ENCODE measurements at regions not wholly inside any gene's neighbourhood (a gene's known extent, or its start where the extent isn't known, plus 50 kb on each side); places are given as distances from the start of the nearest gene placed in this dataset.

DNA sequence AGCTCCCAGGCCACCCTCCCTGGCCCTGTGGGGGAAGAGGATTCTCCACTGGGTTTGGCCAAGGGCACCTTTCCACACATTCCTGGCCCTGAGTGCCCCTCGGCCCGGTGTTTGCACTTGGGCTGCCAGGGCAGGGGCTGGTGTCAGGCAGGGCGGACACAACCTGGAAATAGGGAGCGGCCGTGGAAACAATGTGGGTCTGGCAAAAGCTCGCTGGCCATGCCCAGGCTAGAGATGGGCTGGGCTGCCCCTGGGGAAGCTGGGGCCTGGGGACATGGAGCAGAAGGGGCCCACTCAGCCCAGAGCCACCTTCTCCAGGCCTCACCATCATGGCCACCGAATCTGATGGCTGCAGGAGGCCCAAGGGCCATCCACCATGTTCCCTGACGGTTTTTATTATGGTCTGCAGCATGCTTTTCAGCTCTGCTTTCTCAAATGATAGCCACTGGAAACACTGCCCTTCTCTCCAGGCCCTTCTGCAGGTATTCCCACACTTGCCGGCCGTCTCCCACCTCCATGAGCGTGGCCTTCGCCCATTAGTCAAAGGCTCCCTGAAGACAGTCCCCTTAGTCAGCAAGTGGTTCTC, 275.1 kb downstream of the CYP26B1 start:
- no peaks in the 10 kb centered on the region for H3K9me2 ChIP-seq (replicated peaks; ENCODE audit: insufficient read depth)
- H2AFZ ChIP-seq = no peak overlapping the region
- no peak overlapping the region for H3K27ac ChIP-seq
- 94% methylated on average over 12 of the region's 12 CpGs for WGBS (ENCODE audit: low lambda C conversion rate, missing lambda C conversion rate)
- H3K36me3 ChIP-seq (replicated peaks; ENCODE audit: insufficient read depth, low read depth) = no peaks in the 10 kb centered on the region
- H3K4me3 ChIP-seq = no peak overlapping the region
- no peaks in the 10 kb centered on the region for H4K20me1 ChIP-seq (ENCODE audit: insufficient read depth, poor library complexity, severe bottlenecking)
- no peak overlapping the region for H3K4me2 ChIP-seq
- TF ChIP-seq EZH2phosphoT487 (IDR thresholded peaks at IDR 0.05; ENCODE audit: low read depth, severe bottlenecking, unreplicated experiment) = no peak
- TF ChIP-seq CTCF (IDR thresholded peaks at IDR 0.05; ENCODE audit: poor library complexity) = no peak
- TF ChIP-seq EZH2 (IDR thresholded peaks at IDR 0.05; ENCODE audit: borderline replicate concordance) = no peak
- no peak for DNase-seq (ENCODE audit: low spot score)
- H3K9me3 ChIP-seq (ENCODE audit: low read depth) = no peaks in the 10 kb centered on the region
- H3K4me1 ChIP-seq (ENCODE audit: insufficient read depth) = no peaks in the 10 kb centered on the region
- no peaks in the 10 kb centered on the region for H3K79me2 ChIP-seq
- peaks cover 25% of the 10 kb centered on the region for H3K27me3 ChIP-seq

DNA sequence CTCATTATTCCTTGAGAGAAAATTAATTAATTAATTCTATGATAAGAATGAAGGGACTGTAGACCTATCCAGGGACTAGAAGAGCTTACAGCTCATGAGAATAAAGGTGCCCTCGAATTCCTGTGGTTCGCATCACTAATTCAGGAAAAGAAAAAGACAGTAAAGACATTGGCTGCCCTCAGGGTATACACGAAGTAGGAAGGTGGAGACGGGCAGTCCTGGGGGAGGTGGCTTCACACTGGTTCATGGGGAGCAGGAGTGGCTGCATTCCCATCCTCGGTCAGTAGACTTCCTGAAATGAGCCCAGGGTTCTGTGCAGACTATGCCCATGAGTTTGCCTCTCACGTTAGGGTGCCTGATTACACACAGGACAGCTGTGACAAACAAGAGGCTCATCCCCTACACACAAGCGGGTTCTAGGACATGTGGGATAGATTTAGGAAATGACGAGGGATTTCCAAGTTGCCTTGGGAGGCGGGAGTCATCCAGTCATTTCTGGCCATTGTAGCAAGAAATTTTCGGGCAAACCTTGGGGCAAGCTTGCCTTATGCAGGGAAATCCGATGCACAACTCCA, 282.2 kb downstream of the CYP26B1 start:
- Histone ChIP-seq H3K27ac (no peak overlapping the region), H3K4me1 (ENCODE audit: insufficient read depth) (no peaks in the 10 kb centered on the region), H3K79me2 (no peaks in the 10 kb centered on the region), H4K20me1 (ENCODE audit: insufficient read depth, poor library complexity, severe bottlenecking) (no peaks in the 10 kb centered on the region), H3K36me3 (replicated peaks; ENCODE audit: insufficient read depth, low read depth) (no peaks in the 10 kb centered on the region), H2AFZ (no peak overlapping the region), H3K9me2 (replicated peaks; ENCODE audit: insufficient read depth) (no peaks in the 10 kb centered on the region), H3K27me3 (peaks cover 23% of the 10 kb centered on the region), H3K9me3 (ENCODE audit: low read depth) (no peaks in the 10 kb centered on the region), H3K4me3 (no peak overlapping the region), H3K4me2 (no peak overlapping the region)
- 70% methylated on average over 11 of the region's 11 CpGs for WGBS (ENCODE audit: low lambda C conversion rate, missing lambda C conversion rate)
- no peak for TF ChIP-seq EZH2 (IDR thresholded peaks at IDR 0.05; ENCODE audit: borderline replicate concordance)
- no peak for TF ChIP-seq CTCF (IDR thresholded peaks at IDR 0.05; ENCODE audit: poor library complexity)
- TF ChIP-seq EZH2phosphoT487 (IDR thresholded peaks at IDR 0.05; ENCODE audit: low read depth, severe bottlenecking, unreplicated experiment) = no peak
- no peak for DNase-seq (ENCODE audit: low spot score)

- H3K4me1 ChIP-seq (ENCODE audit: insufficient read depth) = no peaks in the 10 kb centered on the region
- H3K4me3 ChIP-seq = no peak overlapping the region
- no peak overlapping the region for H3K27ac ChIP-seq
- peaks cover 9% of the 10 kb centered on the region for H3K27me3 ChIP-seq
- no peak overlapping the region for H3K4me2 ChIP-seq
- H4K20me1 ChIP-seq (ENCODE audit: insufficient read depth, poor library complexity, severe bottlenecking) = no peaks in the 10 kb centered on the region
- no peak overlapping the region for H2AFZ ChIP-seq
- 91% methylated on average over 5 of the region's 5 CpGs for WGBS (ENCODE audit: low lambda C conversion rate, missing lambda C conversion rate)
- DNase-seq (ENCODE audit: low spot score) = no peak
- H3K9me3 ChIP-seq (ENCODE audit: low read depth) = no peaks in the 10 kb centered on the region
- H3K36me3 ChIP-seq (replicated peaks; ENCODE audit: insufficient read depth, low read depth) = no peaks in the 10 kb centered on the region
- no peaks in the 10 kb centered on the region for H3K79me2 ChIP-seq
- no peaks in the 10 kb centered on the region for H3K9me2 ChIP-seq (replicated peaks; ENCODE audit: insufficient read depth)
- no peak for TF ChIP-seq EZH2 (IDR thresholded peaks at IDR 0.05; ENCODE audit: borderline replicate concordance)
- TF ChIP-seq CTCF (IDR thresholded peaks at IDR 0.05; ENCODE audit: poor library complexity) = no peak
- TF ChIP-seq EZH2phosphoT487 (IDR thresholded peaks at IDR 0.05; ENCODE audit: low read depth, severe bottlenecking, unreplicated experiment) = no peak
Observed at GRCh38 chr2:71864085-71864484, 283.6 kb downstream of the CYP26B1 start.

All from hepatocyte (in vitro differentiated cells).